C4-2B (cell line): ENCODE measurements at regions not wholly inside any gene's neighbourhood (a gene's known extent, or its start where the extent isn't known, plus 50 kb on each side); places are given as distances from the start of the nearest gene placed in this dataset.

Experiments used
- ZFX ChIP-seq: fragments of 450-650 bp; IDR thresholded peaks from 2 replicates; pipeline ENCODE4 v1.6.1; 2017
- TF ChIP-seq, protein P1 (sequence below): fragments of 450-650 bp; conservative IDR thresholded peaks from 2 replicates; pipeline ENCODE4 v1.5.1; 2017; ENCODE audit warnings: mild to moderate bottlenecking

DNA sequence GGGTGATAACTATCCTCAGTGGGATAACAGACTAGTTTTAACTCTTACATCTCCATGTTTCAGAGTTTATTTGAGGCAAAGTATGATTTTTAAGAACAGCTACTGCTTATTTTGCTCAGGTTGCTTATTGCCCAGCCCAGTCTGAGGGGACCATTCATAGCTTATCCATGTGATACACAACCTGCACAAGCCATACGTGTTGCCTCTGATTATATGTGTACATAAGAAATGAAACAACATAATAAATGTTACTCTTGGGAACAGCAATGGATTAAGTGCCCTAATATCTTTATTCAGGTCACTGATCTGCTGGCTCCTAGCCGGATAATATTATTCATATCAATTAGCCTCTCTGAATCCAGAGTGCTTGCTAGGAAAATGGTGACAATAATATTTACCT, 236.2 kb downstream of the CGGBP1 start:
- TF ChIP-seq, protein P1, sequence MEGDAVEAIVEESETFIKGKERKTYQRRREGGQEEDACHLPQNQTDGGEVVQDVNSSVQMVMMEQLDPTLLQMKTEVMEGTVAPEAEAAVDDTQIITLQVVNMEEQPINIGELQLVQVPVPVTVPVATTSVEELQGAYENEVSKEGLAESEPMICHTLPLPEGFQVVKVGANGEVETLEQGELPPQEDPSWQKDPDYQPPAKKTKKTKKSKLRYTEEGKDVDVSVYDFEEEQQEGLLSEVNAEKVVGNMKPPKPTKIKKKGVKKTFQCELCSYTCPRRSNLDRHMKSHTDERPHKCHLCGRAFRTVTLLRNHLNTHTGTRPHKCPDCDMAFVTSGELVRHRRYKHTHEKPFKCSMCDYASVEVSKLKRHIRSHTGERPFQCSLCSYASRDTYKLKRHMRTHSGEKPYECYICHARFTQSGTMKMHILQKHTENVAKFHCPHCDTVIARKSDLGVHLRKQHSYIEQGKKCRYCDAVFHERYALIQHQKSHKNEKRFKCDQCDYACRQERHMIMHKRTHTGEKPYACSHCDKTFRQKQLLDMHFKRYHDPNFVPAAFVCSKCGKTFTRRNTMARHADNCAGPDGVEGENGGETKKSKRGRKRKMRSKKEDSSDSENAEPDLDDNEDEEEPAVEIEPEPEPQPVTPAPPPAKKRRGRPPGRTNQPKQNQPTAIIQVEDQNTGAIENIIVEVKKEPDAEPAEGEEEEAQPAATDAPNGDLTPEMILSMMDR, result no peak
- no peak for TF ChIP-seq ZFX
